ENCODE measurements at regions not wholly inside any gene's neighbourhood (a gene's known extent, or its start where the extent isn't known, plus 50 kb on each side); places are given as distances from the start of the nearest gene placed in this dataset.

- no peaks in the 10 kb centered on the region for H3K27me3 Mint-ChIP-seq (ENCODE audit: unreplicated experiment)
- no peaks in the 10 kb centered on the region for H3K4me1 Mint-ChIP-seq (ENCODE audit: unreplicated experiment)
- TF ChIP-seq, protein P1, sequence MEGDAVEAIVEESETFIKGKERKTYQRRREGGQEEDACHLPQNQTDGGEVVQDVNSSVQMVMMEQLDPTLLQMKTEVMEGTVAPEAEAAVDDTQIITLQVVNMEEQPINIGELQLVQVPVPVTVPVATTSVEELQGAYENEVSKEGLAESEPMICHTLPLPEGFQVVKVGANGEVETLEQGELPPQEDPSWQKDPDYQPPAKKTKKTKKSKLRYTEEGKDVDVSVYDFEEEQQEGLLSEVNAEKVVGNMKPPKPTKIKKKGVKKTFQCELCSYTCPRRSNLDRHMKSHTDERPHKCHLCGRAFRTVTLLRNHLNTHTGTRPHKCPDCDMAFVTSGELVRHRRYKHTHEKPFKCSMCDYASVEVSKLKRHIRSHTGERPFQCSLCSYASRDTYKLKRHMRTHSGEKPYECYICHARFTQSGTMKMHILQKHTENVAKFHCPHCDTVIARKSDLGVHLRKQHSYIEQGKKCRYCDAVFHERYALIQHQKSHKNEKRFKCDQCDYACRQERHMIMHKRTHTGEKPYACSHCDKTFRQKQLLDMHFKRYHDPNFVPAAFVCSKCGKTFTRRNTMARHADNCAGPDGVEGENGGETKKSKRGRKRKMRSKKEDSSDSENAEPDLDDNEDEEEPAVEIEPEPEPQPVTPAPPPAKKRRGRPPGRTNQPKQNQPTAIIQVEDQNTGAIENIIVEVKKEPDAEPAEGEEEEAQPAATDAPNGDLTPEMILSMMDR (IDR thresholded peaks at IDR 0.05) = no peak
- no peak overlapping the region for H3K27ac Mint-ChIP-seq (ENCODE audit: unreplicated experiment)
- no peak for DNase-seq (ENCODE audit: extremely low spot score, unreplicated experiment)
- H3K9me3 Mint-ChIP-seq (ENCODE audit: unreplicated experiment) = peaks cover 5% of the 10 kb centered on the region
- H3K4me3 Mint-ChIP-seq (ENCODE audit: unreplicated experiment) = no peak overlapping the region
- H3K36me3 Mint-ChIP-seq (ENCODE audit: unreplicated experiment) = no peaks in the 10 kb centered on the region
Measured at GRCh38 chr19:29283366-29283765, 70.4 kb upstream of the UQCRFS1 start.

GRCh38 chr19:29285187-29285687, 72.3 kb upstream of the UQCRFS1 start:
- Mint-ChIP-seq H3K36me3 (ENCODE audit: unreplicated experiment) (no peaks in the 10 kb centered on the region), H3K27ac (ENCODE audit: unreplicated experiment) (no peak overlapping the region), H3K4me1 (ENCODE audit: unreplicated experiment) (no peaks in the 10 kb centered on the region), H3K9me3 (ENCODE audit: unreplicated experiment) (peaks cover 5% of the 10 kb centered on the region), H3K4me3 (ENCODE audit: unreplicated experiment) (no peak overlapping the region), H3K27me3 (ENCODE audit: unreplicated experiment) (no peaks in the 10 kb centered on the region)
- DNase-seq (ENCODE audit: extremely low spot score, unreplicated experiment) = no peak
- TF ChIP-seq, protein P1 (IDR thresholded peaks at IDR 0.05) = no peak

DNA sequence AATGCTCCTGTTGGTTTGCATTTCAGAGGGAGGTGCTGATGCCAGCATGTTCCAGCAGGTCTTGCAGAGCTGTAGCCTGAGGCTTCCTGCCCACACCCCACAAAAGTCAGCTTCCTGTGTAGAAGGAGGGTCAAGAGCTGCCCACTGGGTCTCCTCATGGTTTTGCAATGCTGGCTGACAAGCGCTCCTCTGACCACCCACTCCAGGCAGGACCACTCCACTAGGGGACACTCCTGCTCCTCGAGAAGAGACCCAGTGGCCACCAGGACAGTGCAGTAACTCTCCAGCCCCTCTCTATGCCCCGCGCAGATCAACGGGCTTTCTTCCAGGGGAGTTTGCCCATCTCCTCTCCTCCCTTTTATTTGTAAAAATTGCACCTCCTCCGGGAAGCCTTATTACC, 72.9 kb upstream of the UQCRFS1 start:
- TF ChIP-seq, protein P1 (IDR thresholded peaks at IDR 0.05) = no peak
- Mint-ChIP-seq H3K36me3 (ENCODE audit: unreplicated experiment) (no peaks in the 10 kb centered on the region), H3K9me3 (ENCODE audit: unreplicated experiment) (no peaks in the 10 kb centered on the region), H3K27ac (ENCODE audit: unreplicated experiment) (no peak overlapping the region), H3K4me3 (ENCODE audit: unreplicated experiment) (no peak overlapping the region), H3K27me3 (ENCODE audit: unreplicated experiment) (no peaks in the 10 kb centered on the region), H3K4me1 (ENCODE audit: unreplicated experiment) (no peaks in the 10 kb centered on the region)
- DNase-seq (ENCODE audit: extremely low spot score, unreplicated experiment) = no peak

- DNase-seq (ENCODE audit: extremely low spot score, unreplicated experiment) = no peak
- TF ChIP-seq, protein P1 (IDR thresholded peaks at IDR 0.05) = no peak
- no peaks in the 10 kb centered on the region for H3K27me3 Mint-ChIP-seq (ENCODE audit: unreplicated experiment)
- peaks cover 4% of the 10 kb centered on the region for H3K9me3 Mint-ChIP-seq (ENCODE audit: unreplicated experiment)
- no peaks in the 10 kb centered on the region for H3K36me3 Mint-ChIP-seq (ENCODE audit: unreplicated experiment)
- H3K4me1 Mint-ChIP-seq (ENCODE audit: unreplicated experiment) = no peaks in the 10 kb centered on the region
- H3K4me3 Mint-ChIP-seq (ENCODE audit: unreplicated experiment) = no peak overlapping the region
- no peak overlapping the region for H3K27ac Mint-ChIP-seq (ENCODE audit: unreplicated experiment)
Measured at GRCh38 chr19:29287061-29287460, 74.1 kb upstream of the UQCRFS1 start.

- Mint-ChIP-seq H3K4me1 (ENCODE audit: unreplicated experiment) (no peaks in the 10 kb centered on the region), H3K36me3 (ENCODE audit: unreplicated experiment) (no peaks in the 10 kb centered on the region), H3K27me3 (ENCODE audit: unreplicated experiment) (no peaks in the 10 kb centered on the region), H3K27ac (ENCODE audit: unreplicated experiment) (no peak overlapping the region), H3K9me3 (ENCODE audit: unreplicated experiment) (peaks cover 10% of the 10 kb centered on the region), H3K4me3 (ENCODE audit: unreplicated experiment) (no peak overlapping the region)
- TF ChIP-seq, protein P1 (IDR thresholded peaks at IDR 0.05) = no peak
- no peak for DNase-seq (ENCODE audit: extremely low spot score, unreplicated experiment)
Measured at GRCh38 chr19:29288256-29288655, 75.3 kb upstream of the UQCRFS1 start.

Data from osteocyte (in vitro differentiated cells).